ENCODE measurements at regions not wholly inside any gene's neighbourhood (a gene's known extent, or its start where the extent isn't known, plus 50 kb on each side); places are given as distances from the start of the nearest gene placed in this dataset.

GRCh38 chr9:28832168-28832770, 1259.0 kb upstream of the C9orf72 start:
- H3K4me1 Mint-ChIP-seq, result peaks cover 0 to 3% of the 10 kb centered on the region in 2 experiments; a peak in 1 of 4 replicates
- H3K27ac Mint-ChIP-seq, result no peak overlapping the region
- Histone ChIP-seq H3K23me2 (ENCODE audit: insufficient read length, low read depth, low read length, poor library complexity, severe bottlenecking) (no peaks in the 10 kb centered on the region), H3K14ac (ENCODE audit: insufficient read depth, low read length) (no peak overlapping the region), H4K91ac (ENCODE audit: insufficient read length, low read depth, low read length) (no peak overlapping the region), H3K9ac (ENCODE audit: extremely low read depth, insufficient read length, low read length) (no peak overlapping the region), H2BK15ac (ENCODE audit: low read depth, low read length) (no peak overlapping the region), H2AFZ (ENCODE audit: low read length) (no peak overlapping the region), H3K4ac (ENCODE audit: low read depth, low read length) (no peak overlapping the region), H2BK120ac (ENCODE audit: low read depth, low read length, poor library complexity, severe bottlenecking) (no peak overlapping the region), H3K4me1 (ENCODE audit: insufficient read depth, low read length) (peaks cover 2% of the 10 kb centered on the region; the same call in 1 of the 2 replicates), H4K8ac (replicated peaks; ENCODE audit: insufficient read length, low read depth, low read length) (no peak overlapping the region), H3K23ac (ENCODE audit: insufficient read length, low read depth, low read length) (no peak overlapping the region), H2BK20ac (ENCODE audit: low read depth, low read length, poor library complexity, severe bottlenecking) (no peak overlapping the region), H3K4me2 (ENCODE audit: insufficient read depth, insufficient read length, low read length) (no peak overlapping the region), H3T11ph (ENCODE audit: low read length) (no peak overlapping the region), H4K5ac (ENCODE audit: insufficient read length, low read depth, low read length) (no peak overlapping the region), H3K56ac (ENCODE audit: insufficient read length, low read depth, low read length) (no peak overlapping the region), H2BK12ac (ENCODE audit: insufficient read length, low read depth, low read length) (no peak overlapping the region), H2AK5ac (ENCODE audit: insufficient read length, low read length) (no peak overlapping the region), H3K27me3 (ENCODE audit: insufficient read depth, low read length) (no peaks in the 10 kb centered on the region), H3K9me3 (ENCODE audit: control insufficient read depth, low read depth, low read length) (no peaks in the 10 kb centered on the region), H3K79me2 (ENCODE audit: insufficient read depth, low read length) (no peaks in the 10 kb centered on the region), H3K18ac (ENCODE audit: insufficient read length, low read depth, low read length) (no peak overlapping the region), H2BK5ac (ENCODE audit: insufficient read length, low read length) (no peak overlapping the region), H4K20me1 (ENCODE audit: control insufficient read depth, insufficient read depth, insufficient read length) (no peaks in the 10 kb centered on the region), H3K27ac (ENCODE audit: insufficient read length, low read depth, low read length) (no peak overlapping the region), H3K79me1 (ENCODE audit: insufficient read depth, low read depth, low read length, poor library complexity, severe bottlenecking) (no peaks in the 10 kb centered on the region)
- WGBS (ENCODE audit: extremely low coverage, insufficient read length, low lambda C conversion rate), result no CpG with 5 or more reads among the region's 3 CpGs
- peaks cover 0 to 3% of the 10 kb centered on the region in 2 experiments; a peak in 1 of 5 replicates for H3K9me3 Mint-ChIP-seq
- H3K4me3 Mint-ChIP-seq, result no peak overlapping the region
- TF ChIP-seq, protein P1, sequence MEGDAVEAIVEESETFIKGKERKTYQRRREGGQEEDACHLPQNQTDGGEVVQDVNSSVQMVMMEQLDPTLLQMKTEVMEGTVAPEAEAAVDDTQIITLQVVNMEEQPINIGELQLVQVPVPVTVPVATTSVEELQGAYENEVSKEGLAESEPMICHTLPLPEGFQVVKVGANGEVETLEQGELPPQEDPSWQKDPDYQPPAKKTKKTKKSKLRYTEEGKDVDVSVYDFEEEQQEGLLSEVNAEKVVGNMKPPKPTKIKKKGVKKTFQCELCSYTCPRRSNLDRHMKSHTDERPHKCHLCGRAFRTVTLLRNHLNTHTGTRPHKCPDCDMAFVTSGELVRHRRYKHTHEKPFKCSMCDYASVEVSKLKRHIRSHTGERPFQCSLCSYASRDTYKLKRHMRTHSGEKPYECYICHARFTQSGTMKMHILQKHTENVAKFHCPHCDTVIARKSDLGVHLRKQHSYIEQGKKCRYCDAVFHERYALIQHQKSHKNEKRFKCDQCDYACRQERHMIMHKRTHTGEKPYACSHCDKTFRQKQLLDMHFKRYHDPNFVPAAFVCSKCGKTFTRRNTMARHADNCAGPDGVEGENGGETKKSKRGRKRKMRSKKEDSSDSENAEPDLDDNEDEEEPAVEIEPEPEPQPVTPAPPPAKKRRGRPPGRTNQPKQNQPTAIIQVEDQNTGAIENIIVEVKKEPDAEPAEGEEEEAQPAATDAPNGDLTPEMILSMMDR (conservative IDR thresholded peaks at IDR 0.05), result no peak
- no peaks in the 10 kb centered on the region for H3K27me3 Mint-ChIP-seq (ENCODE audit: low read depth)
- H3K36me3 Mint-ChIP-seq (ENCODE audit: insufficient read depth in 1 of 3, low read depth in 3 of 3), result no peaks in the 10 kb centered on the region; a peak in 1 of 7 replicates
- no peak for DNase-seq

Measured in H9 (cell line).